ENCODE measurements at regions not wholly inside any gene's neighbourhood (a gene's known extent, or its start where the extent isn't known, plus 50 kb on each side); places are given as distances from the start of the nearest gene placed in this dataset.
A peak's percentile ranks its signal among the peaks of the same experiment; 100 is the strongest.

- ATAC-seq (peak; percentile 80 to 97), DNase-seq (peak; percentile 41)
- intact Hi-C loops (cut with DNase I): no loop called here
Measured at GRCh38 chr2:18473241-18474181, 86.9 kb downstream of the RDH14 start.

DNA sequence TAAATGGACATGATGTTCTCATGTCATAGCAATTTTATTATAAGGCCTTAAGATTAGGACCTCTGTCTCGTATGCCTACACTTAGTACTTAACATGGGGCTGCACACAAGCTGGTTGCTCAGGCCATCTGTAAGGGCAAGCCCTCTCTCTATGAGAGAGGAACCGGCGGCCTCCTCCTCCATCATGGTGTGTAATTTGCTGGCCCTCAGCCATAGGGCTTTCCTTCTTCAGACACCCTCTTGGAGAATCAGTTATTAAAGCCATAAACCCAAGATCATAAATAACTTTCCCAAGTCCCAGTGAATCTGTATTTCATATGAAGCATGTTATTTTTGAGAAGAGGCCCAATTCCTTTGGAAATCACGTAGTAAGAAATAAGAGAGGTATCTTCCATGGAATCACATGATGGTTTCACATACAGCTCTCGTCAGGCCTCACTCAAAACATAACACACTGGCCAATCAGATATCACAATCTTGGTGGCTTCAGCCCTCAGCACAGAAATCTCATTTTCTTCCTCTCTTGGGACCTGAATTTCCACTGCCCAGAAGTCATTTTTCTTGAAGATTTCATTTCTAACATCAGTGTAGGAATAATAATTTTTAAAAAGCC is 92.6 kb downstream of the RDH14 start:
- intact Hi-C loops (cut with DNase I): no loop called here
- peak; percentile 37 for DNase-seq
- ATAC-seq: peak; percentile 41 to 79

- ATAC-seq (no peak), DNase-seq (no peak)
- intact Hi-C loops (cut with DNase I): no loop called here
Measured at GRCh38 chr2:18465979-18466378, 94.5 kb downstream of the RDH14 start.

DNA sequence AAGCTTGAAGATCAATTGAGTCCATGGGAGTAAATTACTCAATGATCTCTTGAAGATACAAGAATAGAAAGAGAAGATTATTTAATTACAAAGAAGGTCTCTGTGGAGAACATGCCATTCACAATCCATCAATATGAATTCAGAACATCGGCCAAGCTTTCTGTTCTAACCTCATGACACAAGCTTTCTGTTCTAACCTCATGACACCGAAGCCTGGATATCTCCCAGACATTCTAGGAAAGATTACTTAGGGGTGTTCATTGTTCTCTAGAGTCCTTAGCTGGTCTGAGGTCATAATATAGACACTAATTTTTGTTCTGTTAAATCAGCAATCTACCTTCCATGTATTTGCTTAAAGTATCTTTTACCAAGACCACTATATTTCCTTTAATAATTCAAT is 95.5 kb downstream of the RDH14 start:
- ATAC-seq (no peak), DNase-seq (no peak)
- intact Hi-C loops (cut with DNase I): no loop called here

GRCh38 chr2:18456026-18456425 is 104.4 kb downstream of the RDH14 start:
- intact Hi-C loops (cut with DNase I): no loop called here
- ATAC-seq (peak; percentile 46 to 73), DNase-seq (no peak)

- intact Hi-C loops (cut with DNase I): no loop called here
- DNase-seq: no peak
- peak; percentile 75 to 79 for ATAC-seq
Measured at GRCh38 chr2:18455236-18455862, 105.1 kb downstream of the RDH14 start.

- DNase-seq (no peak), ATAC-seq (peak; percentile 55 to 76)
- intact Hi-C loops (cut with DNase I): no loop called here
Measured at GRCh38 chr2:18454692-18455235, 105.7 kb downstream of the RDH14 start.

- intact Hi-C loops (cut with DNase I): no loop called here
- DNase-seq: no peak
- no peak for ATAC-seq
Measured at GRCh38 chr2:18446715-18447114, 113.7 kb downstream of the RDH14 start.

GRCh38 chr2:18445433-18446320 is 114.8 kb downstream of the RDH14 start:
- intact Hi-C loops (cut with DNase I): no loop called here
- ATAC-seq (peak; percentile 73 to 91), DNase-seq (peak; percentile 40)

DNA sequence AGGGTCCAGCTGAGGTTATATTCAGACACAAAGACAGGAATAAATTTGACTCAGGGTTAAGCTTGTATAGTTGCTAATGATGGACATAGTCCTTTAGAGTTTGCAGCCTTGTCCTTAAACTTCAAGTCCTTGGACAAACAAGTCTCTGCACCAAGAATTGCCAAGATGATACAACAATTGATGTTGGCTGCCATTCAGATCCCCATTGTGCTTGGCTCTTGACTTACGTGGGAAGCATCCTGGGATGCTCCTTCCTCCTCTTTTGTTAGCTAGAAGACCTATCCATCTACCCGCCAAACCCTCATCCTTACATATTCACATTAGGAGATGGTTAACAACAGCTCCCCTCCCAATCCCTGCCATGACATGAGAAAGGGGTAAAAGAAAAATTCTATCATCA is 115.6 kb downstream of the RDH14 start:
- no peak for ATAC-seq
- intact Hi-C loops (cut with DNase I): no loop called here

GRCh38 chr2:18441583-18441982 is 118.9 kb downstream of the RDH14 start:
- intact Hi-C loops (cut with DNase I): no loop called here
- ATAC-seq: peak in 1 of 2 donors; percentile 56

More for the DNA sequence above, 115.6 kb downstream of the RDH14 start:
- no peak for DNase-seq

DNA sequence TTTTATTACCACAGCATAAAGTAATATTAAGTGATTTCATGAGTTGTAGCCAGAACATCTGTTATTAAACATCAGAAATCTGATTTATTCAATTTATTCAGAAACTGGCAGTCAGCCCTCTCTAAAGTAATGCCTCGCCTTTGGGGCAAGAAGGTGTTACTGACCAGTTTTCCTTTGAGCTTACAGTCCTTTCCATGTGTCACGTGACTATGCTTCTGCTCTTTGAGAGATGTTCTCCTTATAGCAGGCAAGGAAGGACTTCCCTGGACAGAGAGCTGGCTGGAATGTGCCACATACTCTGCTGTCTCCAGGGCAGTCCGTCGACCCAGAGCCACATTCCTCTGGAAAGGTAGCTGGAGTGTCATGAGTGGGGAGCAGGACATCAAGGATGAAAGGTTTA is 119.7 kb downstream of the RDH14 start:
- ATAC-seq (no peak), DNase-seq (no peak)
- intact Hi-C loops (cut with DNase I): no loop called here

More at GRCh38 chr2:18441583-18441982, 118.9 kb downstream of the RDH14 start:
- no peak for DNase-seq

DNA sequence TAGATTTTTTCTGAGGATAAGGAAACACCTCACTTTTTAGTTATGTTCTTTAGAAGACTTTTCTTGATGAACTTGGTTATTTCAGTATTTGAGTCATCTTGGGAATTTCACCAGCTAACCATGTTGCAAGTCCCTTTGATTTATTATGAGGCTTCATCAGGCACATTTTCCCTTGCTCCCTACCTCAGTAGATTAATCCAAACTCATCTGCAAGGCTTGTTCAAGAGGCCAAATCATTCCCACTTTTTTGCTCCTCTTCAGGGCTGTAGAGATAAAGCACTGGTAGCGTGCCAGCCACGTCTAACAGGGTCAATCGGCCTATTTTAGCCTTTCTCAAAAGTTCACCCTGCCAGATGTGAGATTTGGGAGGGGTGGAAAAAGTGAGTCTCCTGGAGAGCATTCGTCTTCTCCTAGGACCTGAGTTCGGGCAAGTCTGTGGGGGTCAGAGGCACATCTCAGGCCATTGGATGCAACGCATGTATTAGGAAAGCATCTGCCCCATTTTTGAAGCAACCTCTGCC is 120.3 kb downstream of the RDH14 start:
- ATAC-seq: peak in 1 of 2 donors; percentile 63
- intact Hi-C loops (cut with DNase I): no loop called here
- DNase-seq: no peak

DNA sequence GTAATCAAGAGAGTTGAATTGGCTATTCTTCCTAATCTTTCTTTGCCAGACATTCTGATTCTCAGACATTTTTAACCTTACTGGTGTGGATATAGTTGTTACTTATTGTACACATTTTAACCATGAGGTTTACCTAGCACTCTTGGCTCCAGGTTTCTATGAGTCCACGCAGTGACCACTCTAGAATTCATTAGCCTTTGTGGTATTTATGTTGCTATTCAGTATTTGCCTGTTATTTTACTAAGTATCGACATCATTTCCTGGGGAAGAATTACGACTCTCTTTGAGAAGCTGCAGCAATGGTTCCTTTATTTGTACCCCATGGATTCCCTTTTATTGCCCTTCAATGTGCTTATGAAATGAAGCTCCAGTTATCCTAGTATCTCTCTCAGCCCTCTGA is 120.7 kb downstream of the RDH14 start:
- ATAC-seq (no peak), DNase-seq (no peak)
- intact Hi-C loops (cut with DNase I): loop anchor here in 1 of 2 donors (5.0 to 10.0 kb wide), 3 partner anchors 78 to 1425 kb away; no protein-coding TSS in a partner anchor

- DNase-seq: no peak
- ATAC-seq: no peak
- intact Hi-C loops (cut with DNase I): loop anchor here in 1 of 2 donors (5.0 to 10.0 kb wide), 3 partner anchors 79 to 1427 kb away; no protein-coding TSS in a partner anchor
Measured at GRCh38 chr2:18437909-18438308, 122.5 kb downstream of the RDH14 start.

DNA sequence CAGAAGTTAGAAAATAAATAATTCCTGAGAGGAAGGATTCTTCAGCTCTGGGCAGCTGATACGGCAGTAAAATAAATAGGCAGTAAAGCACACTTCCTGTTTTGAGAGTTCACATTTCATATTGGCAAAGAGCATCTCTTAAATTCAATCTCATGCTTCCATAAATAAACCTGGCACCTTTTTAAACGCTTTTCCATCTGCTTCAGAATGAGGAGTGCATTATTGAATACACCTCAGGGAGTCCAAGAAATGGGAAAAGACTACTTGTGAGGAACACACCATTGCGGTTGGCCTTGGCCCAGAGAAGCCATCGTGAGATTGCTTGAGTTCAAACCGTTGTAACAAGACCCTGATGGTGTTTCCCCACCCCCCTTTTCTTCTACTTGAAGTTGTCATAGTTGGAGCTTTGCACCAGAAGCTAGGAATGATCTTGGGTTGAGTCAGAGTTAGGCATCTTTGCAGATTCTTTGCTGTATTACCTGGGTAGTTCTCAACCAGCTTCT is 123.9 kb downstream of the RDH14 start:
- intact Hi-C loops (cut with DNase I): loop anchor here in 1 of 2 donors (5.0 to 10.0 kb wide), 3 partner anchors 81 to 1428 kb away; no protein-coding TSS in a partner anchor
- DNase-seq (no peak), ATAC-seq (no peak)

- peak; percentile 44 to 46 for ATAC-seq
- DNase-seq: no peak
- intact Hi-C loops (cut with DNase I): loop anchor here in 1 of 2 donors (5.0 to 10.0 kb wide), 3 partner anchors 82 to 1429 kb away; no protein-coding TSS in a partner anchor
Measured at GRCh38 chr2:18435426-18436037, 124.9 kb downstream of the RDH14 start.

All from left cardiac atrium (tissue), 4 donors.